GM10266 (cell line): ENCODE measurements at regions not wholly inside any gene's neighbourhood (a gene's known extent, or its start where the extent isn't known, plus 50 kb on each side); places are given as distances from the start of the nearest gene placed in this dataset.
"Not testable (repeated sequence)": the region's sequence is repeated elsewhere in the genome, so short reads cannot be mapped to it uniquely, and the experiment has no call there.

Source experiments
- DNase-seq: peaks from one replicate; pipeline ENCODE4 v3.0.0; 2012; ENCODE audit errors: extremely low spot score
- CTCF ChIP-seq: IDR thresholded peaks from 2 replicates; pipeline ENCODE4 v1.5.1; 2012; ENCODE audit warnings: mild to moderate bottlenecking, low read depth; ENCODE audit not compliant: control insufficient read depth, insufficient read depth; ENCODE audit errors: missing control alignments

- TF ChIP-seq CTCF: no peak
These were observed 73.9 kb upstream of the NCKAP5 start for GRCh38 chr2:133641942-133642725.

GRCh38 chr2:133642791-133643191 is 74.5 kb upstream of the NCKAP5 start:
- DNase-seq: no peak
- TF ChIP-seq CTCF: no peak

More at GRCh38 chr2:133641942-133642725, 73.9 kb upstream of the NCKAP5 start:
- no peak for DNase-seq

GRCh38 chr2:133643863-133644262 is 75.6 kb upstream of the NCKAP5 start:
- no peak for TF ChIP-seq CTCF
- DNase-seq: no peak

GRCh38 chr2:133644846-133645245 is 76.6 kb upstream of the NCKAP5 start:
- DNase-seq: no peak
- no peak for TF ChIP-seq CTCF

- not testable (repeated sequence) for DNase-seq
These were observed 79.1 kb upstream of the NCKAP5 start for GRCh38 chr2:133647386-133647785.

- no peak for DNase-seq
- TF ChIP-seq CTCF: no peak
These were observed 83.6 kb upstream of the NCKAP5 start for GRCh38 chr2:133651861-133652260.

- DNase-seq: no peak
- TF ChIP-seq CTCF: no peak
These were observed 84.1 kb upstream of the NCKAP5 start for GRCh38 chr2:133652398-133652797.

GRCh38 chr2:133653056-133653455 is 84.8 kb upstream of the NCKAP5 start:
- no peak for TF ChIP-seq CTCF

More at GRCh38 chr2:133653056-133653455, 84.8 kb upstream of the NCKAP5 start:
- no peak for DNase-seq
